ENCODE measurements at regions not wholly inside any gene's neighbourhood (a gene's known extent, or its start where the extent isn't known, plus 50 kb on each side); places are given as distances from the start of the nearest gene placed in this dataset.

DNA sequence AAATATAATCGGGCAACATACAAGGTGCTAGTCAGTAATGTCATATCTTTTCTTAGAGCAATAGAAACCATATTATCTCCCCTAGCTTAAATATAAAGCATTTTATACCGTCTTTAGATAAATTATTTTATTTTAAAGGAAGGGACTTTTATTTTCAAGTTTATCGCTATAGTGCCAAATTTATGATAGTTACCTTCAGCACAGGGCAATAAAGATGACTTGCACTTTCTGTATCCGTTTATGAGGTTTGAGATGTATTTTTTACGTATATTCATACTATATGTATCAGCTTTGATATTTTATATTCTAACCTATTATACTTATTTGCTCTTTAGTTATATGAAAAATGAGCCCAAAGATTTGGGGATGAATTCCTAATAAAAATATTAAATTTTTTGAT lies 61.6 kb upstream of the CARD18 start:
- TF ChIP-seq, protein P1, sequence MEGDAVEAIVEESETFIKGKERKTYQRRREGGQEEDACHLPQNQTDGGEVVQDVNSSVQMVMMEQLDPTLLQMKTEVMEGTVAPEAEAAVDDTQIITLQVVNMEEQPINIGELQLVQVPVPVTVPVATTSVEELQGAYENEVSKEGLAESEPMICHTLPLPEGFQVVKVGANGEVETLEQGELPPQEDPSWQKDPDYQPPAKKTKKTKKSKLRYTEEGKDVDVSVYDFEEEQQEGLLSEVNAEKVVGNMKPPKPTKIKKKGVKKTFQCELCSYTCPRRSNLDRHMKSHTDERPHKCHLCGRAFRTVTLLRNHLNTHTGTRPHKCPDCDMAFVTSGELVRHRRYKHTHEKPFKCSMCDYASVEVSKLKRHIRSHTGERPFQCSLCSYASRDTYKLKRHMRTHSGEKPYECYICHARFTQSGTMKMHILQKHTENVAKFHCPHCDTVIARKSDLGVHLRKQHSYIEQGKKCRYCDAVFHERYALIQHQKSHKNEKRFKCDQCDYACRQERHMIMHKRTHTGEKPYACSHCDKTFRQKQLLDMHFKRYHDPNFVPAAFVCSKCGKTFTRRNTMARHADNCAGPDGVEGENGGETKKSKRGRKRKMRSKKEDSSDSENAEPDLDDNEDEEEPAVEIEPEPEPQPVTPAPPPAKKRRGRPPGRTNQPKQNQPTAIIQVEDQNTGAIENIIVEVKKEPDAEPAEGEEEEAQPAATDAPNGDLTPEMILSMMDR (IDR thresholded peaks at IDR 0.05): no peak
- TF ChIP-seq EP300 (IDR thresholded peaks at IDR 0.05) (no peak), POLR2AphosphoS5 (IDR thresholded peaks at IDR 0.05) (no peak), POLR2A (IDR thresholded peaks at IDR 0.05) (no peak)
